Islet precursor cell (in vitro differentiated cells): ENCODE measurements at regions not wholly inside any gene's neighbourhood (a gene's known extent, or its start where the extent isn't known, plus 50 kb on each side); places are given as distances from the start of the nearest gene placed in this dataset.
"Not testable (repeated sequence)": the region's sequence is repeated elsewhere in the genome, so short reads cannot be mapped to it uniquely, and the experiment has no call there.

Experiments
- DNase-seq: peaks from one replicate; pipeline ENCODE4 v3.0.0-alpha.2; 2018

GRCh38 chr1:106325600-106325999 is 730.9 kb upstream of the PRMT6 start:
- no peak for DNase-seq

DNA sequence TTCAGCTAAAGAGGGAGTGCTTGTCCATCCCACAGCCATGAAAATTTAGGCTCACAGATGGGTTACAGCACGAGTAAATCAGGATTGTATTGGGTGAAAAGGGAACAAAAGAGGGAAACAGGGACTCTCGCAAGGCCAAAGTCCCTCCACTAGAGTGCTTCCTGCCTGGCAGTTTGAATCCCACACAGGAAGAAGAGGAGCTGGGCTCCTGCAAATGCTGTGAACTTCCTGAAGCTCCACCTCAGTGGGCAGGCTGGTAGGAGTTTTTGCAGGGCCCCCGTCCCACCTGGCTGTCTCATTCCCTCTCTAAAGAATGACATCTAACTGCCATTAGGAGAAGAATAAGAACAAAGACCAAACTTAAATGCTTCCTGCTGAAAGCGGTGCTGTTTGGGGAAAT is 712.0 kb upstream of the PRMT6 start:
- no peak for DNase-seq

- DNase-seq, result no peak
These were observed 696.2 kb upstream of the PRMT6 start for GRCh38 chr1:106360252-106360651.

- no peak for DNase-seq
These were observed 689.7 kb upstream of the PRMT6 start for GRCh38 chr1:106366627-106367319.

DNA sequence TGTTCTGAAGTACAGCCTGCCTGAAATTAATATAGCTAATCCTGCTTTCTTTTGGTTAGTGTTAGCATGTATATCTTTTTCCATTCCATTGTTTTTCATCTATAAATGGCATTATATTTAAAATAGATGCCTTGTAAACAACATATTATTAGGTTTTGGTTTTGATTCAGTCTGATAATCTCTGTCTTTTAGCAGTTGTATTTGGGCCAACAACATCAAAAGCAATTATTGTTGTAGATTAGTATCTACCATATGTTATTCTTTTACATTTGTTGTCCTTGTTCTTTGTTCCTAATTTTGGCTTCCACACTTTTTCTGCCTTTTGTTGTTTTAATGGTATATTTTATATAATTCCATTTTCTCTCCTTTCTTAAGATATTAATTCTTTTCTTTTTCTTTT is 678.2 kb upstream of the PRMT6 start:
- DNase-seq, result no peak

GRCh38 chr1:106380772-106381171 is 675.7 kb upstream of the PRMT6 start:
- DNase-seq, result no peak

DNA sequence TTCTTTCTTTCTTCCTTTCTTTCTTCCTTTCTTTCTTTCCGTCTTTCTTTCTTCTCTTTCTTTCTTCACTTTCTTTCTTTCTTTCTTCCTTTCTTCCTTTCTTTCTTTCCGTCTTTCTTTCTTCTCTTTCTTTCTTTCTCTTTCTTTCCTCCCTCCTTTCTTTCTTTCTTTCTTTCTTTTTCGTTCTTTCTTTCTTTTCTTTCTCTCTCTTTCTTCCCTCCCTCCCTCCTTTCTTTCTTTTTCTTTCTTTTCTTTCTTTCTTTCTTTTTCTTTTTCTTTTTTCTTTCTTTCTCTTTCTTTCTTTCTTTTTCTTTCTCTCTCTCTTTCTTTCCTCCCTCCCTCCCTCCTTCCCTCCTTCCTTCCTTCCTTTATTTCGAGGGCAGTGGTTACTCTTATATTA is 667.3 kb upstream of the PRMT6 start:
- not testable (repeated sequence) for DNase-seq

GRCh38 chr1:106393046-106393445 is 663.4 kb upstream of the PRMT6 start:
- no peak for DNase-seq

DNA sequence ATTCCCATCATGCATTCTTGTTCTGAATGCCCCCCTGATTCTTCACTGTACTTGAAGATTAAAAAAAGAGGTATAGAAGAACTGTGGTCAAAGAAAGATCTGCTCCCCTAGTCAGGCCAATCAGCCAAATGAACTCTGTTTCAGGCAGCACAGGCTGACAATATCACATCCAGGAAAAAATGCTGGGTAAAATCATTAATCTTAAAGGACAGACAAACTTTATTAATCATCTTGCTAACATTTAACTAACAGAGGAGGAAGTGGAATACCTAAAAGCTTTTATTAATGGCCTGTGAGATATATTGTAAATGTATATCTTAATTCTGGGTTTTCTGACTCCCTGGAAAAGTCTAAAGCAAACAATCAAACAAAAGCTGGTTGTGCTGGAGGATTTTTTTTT is 660.5 kb upstream of the PRMT6 start:
- DNase-seq, result no peak

DNA sequence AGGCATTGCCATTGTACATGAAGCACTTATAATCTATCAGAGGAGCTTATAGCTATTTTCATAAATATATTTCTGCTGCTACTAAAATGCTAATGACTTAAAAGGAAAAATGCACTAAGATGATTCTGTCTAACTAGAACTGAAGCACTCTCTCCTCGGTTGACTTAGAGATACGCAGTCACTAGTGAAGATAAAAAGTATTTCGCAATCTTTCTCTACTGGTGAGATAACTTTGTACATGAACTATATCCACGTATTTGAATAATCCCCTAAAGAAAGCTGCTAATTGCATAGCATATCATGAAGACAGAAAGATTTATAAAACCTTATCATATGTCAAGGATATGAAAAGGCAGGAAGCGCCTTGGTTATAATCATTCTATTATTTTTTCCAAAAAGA is 658.1 kb upstream of the PRMT6 start:
- DNase-seq, result no peak

- no peak for DNase-seq
These were observed 650.4 kb upstream of the PRMT6 start for GRCh38 chr1:106406114-106406513.

GRCh38 chr1:106412321-106412720 is 644.2 kb upstream of the PRMT6 start:
- not testable (repeated sequence) for DNase-seq

DNA sequence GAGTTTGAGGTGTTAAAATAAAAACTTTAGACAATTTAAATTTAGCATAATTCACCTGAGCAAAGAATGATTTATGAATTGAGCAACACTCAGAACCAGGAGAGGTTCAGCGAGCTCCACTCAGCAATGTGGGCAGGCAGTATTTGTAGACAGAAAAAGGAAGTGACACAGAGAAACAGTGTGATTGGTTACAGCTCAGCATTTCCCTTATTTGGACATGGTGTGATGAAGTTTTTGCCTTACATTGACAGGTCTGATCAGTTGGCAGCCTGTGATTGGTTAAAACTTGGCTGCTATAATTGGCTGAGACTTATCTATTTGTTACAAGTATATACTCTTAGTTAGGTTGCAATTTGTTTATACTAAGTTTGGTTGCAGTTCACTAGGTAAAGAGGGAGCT is 621.2 kb upstream of the PRMT6 start:
- no peak for DNase-seq

GRCh38 chr1:106439475-106439874 is 617.0 kb upstream of the PRMT6 start:
- no peak for DNase-seq

GRCh38 chr1:106447466-106447865 is 609.0 kb upstream of the PRMT6 start:
- no peak for DNase-seq

DNA sequence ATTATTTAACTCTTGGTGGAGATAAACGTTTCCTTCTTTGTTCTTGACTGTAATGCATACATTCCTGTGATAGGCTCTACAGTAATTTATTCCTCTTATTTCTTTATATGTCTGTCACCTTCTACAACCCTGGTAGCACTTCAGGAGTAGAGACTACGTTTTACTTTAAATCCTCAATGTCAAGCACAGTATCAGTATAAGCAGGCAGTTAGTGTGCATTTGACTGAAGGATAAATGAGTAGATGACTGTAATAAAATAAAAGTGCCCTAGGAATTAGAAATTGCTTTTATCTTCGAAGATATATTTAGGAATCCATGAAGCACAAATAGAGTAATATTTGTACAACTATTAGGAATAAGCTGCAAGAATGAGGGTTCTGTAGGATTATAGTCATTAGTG is 599.6 kb upstream of the PRMT6 start:
- DNase-seq, result no peak

GRCh38 chr1:106457368-106457767 is 599.1 kb upstream of the PRMT6 start:
- no peak for DNase-seq

- no peak for DNase-seq
These were observed 597.6 kb upstream of the PRMT6 start for GRCh38 chr1:106458866-106459265.

GRCh38 chr1:106459418-106459817 is 597.1 kb upstream of the PRMT6 start:
- DNase-seq, result no peak

DNA sequence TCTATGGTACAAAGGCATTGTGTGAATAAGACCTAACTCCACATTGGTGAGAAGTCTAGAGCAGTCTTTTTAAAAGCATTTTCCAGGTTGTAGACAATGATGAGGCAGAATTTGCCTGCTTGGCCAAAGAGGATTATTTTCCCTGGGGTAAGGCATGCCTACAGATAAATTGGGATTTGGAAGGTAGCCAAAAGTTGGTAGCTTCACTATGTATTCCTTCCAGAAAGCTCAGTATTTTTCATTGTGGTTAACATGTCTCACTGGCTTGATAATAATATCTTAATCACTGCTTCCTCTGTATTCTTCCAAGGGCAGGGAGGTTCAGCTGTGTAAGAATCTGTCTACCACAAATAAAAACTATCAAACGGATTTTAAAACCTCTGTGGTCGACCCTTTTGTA is 590.8 kb upstream of the PRMT6 start:
- DNase-seq, result no peak

DNA sequence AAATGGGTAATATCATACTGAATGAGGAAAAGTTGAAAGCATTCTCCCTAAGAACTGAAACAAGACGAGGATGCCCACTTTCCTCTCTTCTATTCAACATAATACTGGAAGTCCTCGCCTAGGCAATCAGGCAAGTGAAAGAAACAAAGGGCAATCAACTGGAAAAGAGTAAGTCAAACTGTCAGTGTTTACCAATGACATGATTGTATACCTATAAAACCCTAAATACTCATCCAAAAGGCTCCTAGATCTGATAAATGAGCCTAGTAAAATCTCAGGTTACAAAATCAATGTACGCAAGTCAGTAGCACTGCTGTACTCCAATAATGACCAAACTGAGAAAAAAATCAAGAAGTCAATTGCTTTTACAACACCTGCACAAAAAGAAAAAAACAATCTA is 575.8 kb upstream of the PRMT6 start:
- DNase-seq, result no peak

DNA sequence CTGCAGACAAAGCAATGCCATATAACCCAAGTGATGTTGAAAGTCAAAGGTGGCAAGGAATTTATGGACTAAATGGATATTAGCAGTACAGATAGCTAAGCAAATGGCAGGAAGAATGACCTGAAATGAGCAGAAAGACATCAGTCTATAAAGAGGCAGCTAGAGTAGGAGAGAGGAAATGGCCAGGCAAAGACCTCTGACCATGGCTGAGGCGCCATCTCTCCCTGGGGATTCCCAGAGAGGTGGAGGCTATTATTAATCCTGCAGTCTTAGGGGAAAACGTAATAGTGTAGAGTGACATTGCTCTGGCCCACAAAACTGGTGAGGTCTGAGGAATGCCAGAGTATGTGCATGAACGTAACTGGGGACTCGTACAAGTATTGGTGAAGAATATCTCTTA is 563.6 kb upstream of the PRMT6 start:
- DNase-seq, result no peak

DNA sequence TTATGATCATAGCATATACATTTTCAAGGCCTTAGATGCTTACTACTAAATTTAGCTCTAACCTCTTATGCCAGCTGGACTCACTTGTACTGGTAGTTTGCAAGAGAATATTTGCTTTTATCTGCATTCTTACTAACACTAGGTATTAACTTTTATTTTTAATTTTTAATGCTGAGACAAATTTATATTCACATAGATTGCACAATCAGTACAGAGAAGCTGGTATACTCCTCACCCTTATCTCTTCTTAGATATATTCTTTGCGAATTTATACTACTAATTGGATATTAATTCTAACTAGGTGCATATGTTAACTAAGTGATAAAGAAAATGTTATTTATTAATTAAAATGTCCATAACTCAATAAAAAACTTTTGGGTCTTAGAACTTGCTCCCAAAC is 561.8 kb upstream of the PRMT6 start:
- DNase-seq, result no peak

- no peak for DNase-seq
These were observed 558.2 kb upstream of the PRMT6 start for GRCh38 chr1:106498238-106498637.

- DNase-seq, result no peak
These were observed 553.8 kb upstream of the PRMT6 start for GRCh38 chr1:106502659-106503058.

DNA sequence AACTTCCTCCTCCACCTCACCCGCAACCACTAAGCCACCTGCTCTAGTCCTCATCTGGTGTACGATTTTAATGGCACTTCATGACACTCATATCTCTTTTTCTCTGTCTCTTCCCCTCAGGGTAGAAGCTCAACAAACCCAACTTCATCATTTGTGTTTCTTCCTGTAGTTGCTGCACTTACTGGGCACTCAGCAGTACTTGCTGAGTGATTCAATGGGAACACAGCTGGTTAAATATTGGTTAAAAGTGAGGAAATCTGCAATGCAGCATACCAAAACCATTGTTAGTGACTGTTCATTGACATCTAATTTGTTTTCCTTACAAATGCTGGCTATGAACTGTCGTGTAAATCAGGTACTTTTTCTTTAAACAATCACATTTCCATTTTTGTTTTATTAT is 541.1 kb upstream of the PRMT6 start:
- DNase-seq, result no peak
